ENCODE measurements at regions not wholly inside any gene's neighbourhood (a gene's known extent, or its start where the extent isn't known, plus 50 kb on each side); places are given as distances from the start of the nearest gene placed in this dataset.
"Not testable (repeated sequence)": the region's sequence is repeated elsewhere in the genome, so short reads cannot be mapped to it uniquely, and the experiment has no call there.

DNA sequence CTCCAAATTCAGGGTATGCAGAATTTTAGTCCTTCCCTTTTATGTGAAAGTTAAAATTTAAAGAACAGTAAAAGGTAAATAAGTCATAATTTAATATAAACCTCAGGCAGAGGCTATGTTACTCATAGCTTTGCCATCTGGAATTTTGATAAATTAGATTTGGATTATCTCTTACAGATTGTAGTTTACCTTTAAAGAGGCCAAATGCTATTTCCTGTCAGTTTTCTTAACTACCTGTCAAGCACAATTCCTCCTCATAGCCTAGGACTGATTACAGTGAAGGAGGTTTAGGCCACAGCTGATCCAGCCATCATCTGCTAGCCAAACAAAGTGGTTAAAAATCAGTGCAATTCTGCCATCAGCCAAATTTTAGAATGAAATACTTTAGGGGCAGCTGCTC is 128.1 kb downstream of the MFAP3L start (continued):
- TF ChIP-seq, protein P1, sequence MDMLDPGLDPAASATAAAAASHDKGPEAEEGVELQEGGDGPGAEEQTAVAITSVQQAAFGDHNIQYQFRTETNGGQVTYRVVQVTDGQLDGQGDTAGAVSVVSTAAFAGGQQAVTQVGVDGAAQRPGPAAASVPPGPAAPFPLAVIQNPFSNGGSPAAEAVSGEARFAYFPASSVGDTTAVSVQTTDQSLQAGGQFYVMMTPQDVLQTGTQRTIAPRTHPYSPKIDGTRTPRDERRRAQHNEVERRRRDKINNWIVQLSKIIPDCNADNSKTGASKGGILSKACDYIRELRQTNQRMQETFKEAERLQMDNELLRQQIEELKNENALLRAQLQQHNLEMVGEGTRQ (IDR thresholded peaks at IDR 0.05; ENCODE audit: low read length) = no peak
- TF ChIP-seq JUND (IDR thresholded peaks at IDR 0.05; ENCODE audit: low read length) = no peak
- TF ChIP-seq, protein P2, sequence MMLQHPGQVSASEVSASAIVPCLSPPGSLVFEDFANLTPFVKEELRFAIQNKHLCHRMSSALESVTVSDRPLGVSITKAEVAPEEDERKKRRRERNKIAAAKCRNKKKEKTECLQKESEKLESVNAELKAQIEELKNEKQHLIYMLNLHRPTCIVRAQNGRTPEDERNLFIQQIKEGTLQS (IDR thresholded peaks at IDR 0.05; ENCODE audit: insufficient read depth, low read depth, low read length) = no peak

DNA sequence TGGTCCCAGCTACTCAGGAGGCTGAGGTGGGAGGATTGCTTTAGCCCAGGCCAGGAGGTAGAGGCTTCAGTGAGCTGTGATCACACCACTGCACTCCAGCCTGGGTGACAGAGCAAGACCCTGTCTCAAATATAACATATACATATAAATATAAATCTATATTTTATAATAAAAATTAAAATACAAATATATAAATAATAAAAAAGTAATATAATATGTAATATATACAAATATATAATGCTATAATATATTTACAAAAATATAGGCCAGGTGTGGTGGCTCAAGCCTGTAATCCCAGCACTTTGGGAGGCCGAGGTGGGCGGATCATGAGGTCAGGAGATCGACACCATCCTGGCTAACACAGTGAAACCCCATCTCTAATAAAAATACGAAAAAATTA is 131.4 kb downstream of the MFAP3L start:
- H3K4ac ChIP-seq (replicated peaks; ENCODE audit: insufficient read length, low read depth, low read length); H3K18ac ChIP-seq (ENCODE audit: extremely low read depth, low read length); H3K79me1 ChIP-seq (ENCODE audit: low read depth, low read length); H4K91ac ChIP-seq (replicated peaks; ENCODE audit: insufficient read length, low read length); H3K36me3 ChIP-seq (ENCODE audit: control insufficient read depth in 2 of 4, insufficient read depth in 4 of 4, low read length in 3 of 4); H4K5ac ChIP-seq (ENCODE audit: insufficient read length, low read depth, low read length); H3K4me3 ChIP-seq (ENCODE audit: extremely low read depth in 1 of 4, insufficient read depth in 2 of 4, low read depth in 3 of 4, low read length in 4 of 4); H3K27me3 ChIP-seq (replicated peaks in 1 of 4; ENCODE audit: control insufficient read depth in 3 of 4, extremely low read depth in 1 of 4, insufficient read depth in 3 of 4, low read length in 3 of 4); H2BK5ac ChIP-seq (ENCODE audit: low read depth, low read length); H3K56ac ChIP-seq (replicated peaks; ENCODE audit: insufficient read length, low read depth, low read length); POLR2A ChIA-PET (ENCODE audit: partially characterized antibody); FAIRE-seq; H3K23me2 ChIP-seq (ENCODE audit: low read depth, low read length); H3K4me1 ChIP-seq (replicated peaks in 1 of 4; ENCODE audit: control insufficient read depth in 3 of 4, insufficient read depth in 4 of 4, low read length in 3 of 4); H2AFZ ChIP-seq (ENCODE audit: low read length); H3K23ac ChIP-seq (ENCODE audit: insufficient read length); DNase-seq (ENCODE audit: low read depth in 1 of 2, low spot score in 2 of 2); H4K20me1 ChIP-seq (replicated peaks in 1 of 2; ENCODE audit: control insufficient read depth in 1 of 2, insufficient read depth in 2 of 2, low read length in 2 of 2); H2BK20ac ChIP-seq (ENCODE audit: low read length); H2BK12ac ChIP-seq (ENCODE audit: low read depth, low read length); H3K14ac ChIP-seq (ENCODE audit: insufficient read length); CTCF ChIA-PET (ENCODE audit: partially characterized antibody); H3K27ac ChIP-seq (ENCODE audit: low read depth, low read length); H2BK15ac ChIP-seq (ENCODE audit: low read length); H3K9me3 ChIP-seq (ENCODE audit: insufficient read depth in 2 of 2, low read depth in 1 of 2, low read length in 1 of 2); H2AK5ac ChIP-seq (ENCODE audit: low read depth, low read length); H4K8ac ChIP-seq (ENCODE audit: extremely low read depth, insufficient read depth, low read length); H3K4me2 ChIP-seq (ENCODE audit: insufficient read depth in 1 of 2, low read depth in 2 of 2, low read length in 2 of 2); H3K79me2 ChIP-seq (ENCODE audit: control insufficient read depth in 1 of 2, insufficient read depth in 2 of 2, low read length in 2 of 2); H2BK120ac ChIP-seq (replicated peaks; ENCODE audit: low read depth, low read length); H3K9ac ChIP-seq (replicated peaks in 1 of 4; ENCODE audit: extremely low read depth in 1 of 4, low read depth in 3 of 4, low read length in 3 of 4): not testable (repeated sequence)
- 95% methylated on average over 4 of the region's 4 CpGs; no CpG with 5 or more reads in 1 of the 2 experiments for WGBS, 2 experiments (ENCODE audit: extremely low coverage in 1 of 2, insufficient coverage in 1 of 2, insufficient read length in 1 of 2, insufficient replicate concordance in 2 of 2, low coverage in 1 of 2, low lambda C conversion rate in 2 of 2, missing lambda C conversion rate in 1 of 2)

Measured in H1 (cell line).